GM23248 (cell line): ENCODE measurements at regions not wholly inside any gene's neighbourhood (a gene's known extent, or its start where the extent isn't known, plus 50 kb on each side); places are given as distances from the start of the nearest gene placed in this dataset.

Source experiments
- EZH2 ChIP-seq: fragments of 200-600 bp; sonication (generic); IDR thresholded peaks from 2 replicates; pipeline ENCODE4 v1.6.1; 2018; ENCODE audit warnings: antibody characterized with exemption, mild to moderate bottlenecking; ENCODE audit not compliant: insufficient read depth, poor library complexity, severe bottlenecking
- EZH2phosphoT487 ChIP-seq: fragments of 200-600 bp; sonication (generic); IDR thresholded peaks from 2 replicates; pipeline ENCODE4 v1.6.1; 2018; ENCODE audit warnings: antibody characterized with exemption, moderate library complexity, mild to moderate bottlenecking, low read depth; ENCODE audit not compliant: insufficient read depth

GRCh38 chrX:128846385-128846784 is 676.9 kb downstream of the SMARCA1 start:
- TF ChIP-seq EZH2phosphoT487 (no peak), EZH2 (no peak)
